Activated CD4-positive, alpha-beta memory T cell treated with anti-CD3 and anti-CD28 coated beads for 36 hours (primary cell): ENCODE measurements at regions not wholly inside any gene's neighbourhood (a gene's known extent, or its start where the extent isn't known, plus 50 kb on each side); places are given as distances from the start of the nearest gene placed in this dataset.
"Not testable (repeated sequence)": the region's sequence is repeated elsewhere in the genome, so short reads cannot be mapped to it uniquely, and the experiment has no call there.

Experiments
- CTCF ChIA-PET: fragments of 350-600 bp; sonication (Branson Sonifier 250); formaldehyde crosslinking; loops from one replicate; lab custom pipeline; 2021; ENCODE audit warnings: antibody characterized with exemption, inconsistent platforms; lab: Charles Lee
- POLR2A ChIA-PET: fragments of 350-600 bp; sonication (Branson Sonifier 250); formaldehyde crosslinking; loops from one replicate; lab custom pipeline; 2021; ENCODE audit warnings: antibody characterized with exemption; lab: Charles Lee
- DNase-seq: peaks from one replicate; pipeline ENCODE4 v3.0.0-alpha.2; 2020
- H3K27ac Mint-ChIP-seq: one replicate; pipeline ENCODE4 v1.8.0; 2021; ENCODE audit warnings: mixed read lengths
- H3K27me3 Mint-ChIP-seq: one replicate; pipeline ENCODE4 v1.8.0; 2021; ENCODE audit warnings: mixed read lengths
- H3K36me3 Mint-ChIP-seq: one replicate; pipeline ENCODE4 v1.8.0; 2021; ENCODE audit warnings: mixed read lengths
- H3K4me1 Mint-ChIP-seq: one replicate; pipeline ENCODE4 v1.8.0; 2021; ENCODE audit warnings: low read depth, mixed read lengths
- H3K4me3 Mint-ChIP-seq: one replicate; pipeline ENCODE4 v1.8.0; 2021; ENCODE audit warnings: mild to moderate bottlenecking, mixed read lengths
- H3K9me3 Mint-ChIP-seq: one replicate; pipeline ENCODE4 v1.8.0; 2021; ENCODE audit warnings: mixed read lengths
- intact Hi-C: fragments of 100-400 bp; cut with micrococcal nuclease; formaldehyde crosslinking; loops from one replicate; pipeline ENCODE4 v1.15.1; 2023

DNA sequence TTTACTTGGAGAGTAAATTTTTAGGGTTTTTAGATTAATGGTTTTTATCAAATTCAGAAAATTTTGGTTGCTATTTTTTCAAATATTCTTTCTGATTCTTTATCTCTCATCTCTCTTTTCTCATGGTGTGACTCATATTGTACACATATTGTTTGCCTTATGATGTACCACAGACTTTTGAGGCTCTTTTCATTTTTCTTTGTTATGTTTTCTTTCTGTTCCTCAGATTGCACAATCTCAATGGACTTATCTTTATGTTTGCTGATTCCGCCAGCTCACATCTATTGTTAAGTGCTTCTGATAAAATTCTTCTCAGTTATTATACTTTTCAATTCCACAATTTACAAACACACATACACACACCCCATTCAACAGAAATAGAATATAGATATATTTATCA, 168.2 kb upstream of the IGFBP3 start:
- H3K4me3 Mint-ChIP-seq: no peak overlapping the region
- H3K36me3 Mint-ChIP-seq: no peaks in the 10 kb centered on the region
- H3K27me3 Mint-ChIP-seq: no peaks in the 10 kb centered on the region
- intact Hi-C loops: no loop called here
- H3K4me1 Mint-ChIP-seq: no peaks in the 10 kb centered on the region
- no peak overlapping the region for H3K27ac Mint-ChIP-seq
- peaks cover 18% of the 10 kb centered on the region for H3K9me3 Mint-ChIP-seq
- no peak for DNase-seq
- ChIA-PET POLR2A (no interaction called here), CTCF (no interaction called here)

DNA sequence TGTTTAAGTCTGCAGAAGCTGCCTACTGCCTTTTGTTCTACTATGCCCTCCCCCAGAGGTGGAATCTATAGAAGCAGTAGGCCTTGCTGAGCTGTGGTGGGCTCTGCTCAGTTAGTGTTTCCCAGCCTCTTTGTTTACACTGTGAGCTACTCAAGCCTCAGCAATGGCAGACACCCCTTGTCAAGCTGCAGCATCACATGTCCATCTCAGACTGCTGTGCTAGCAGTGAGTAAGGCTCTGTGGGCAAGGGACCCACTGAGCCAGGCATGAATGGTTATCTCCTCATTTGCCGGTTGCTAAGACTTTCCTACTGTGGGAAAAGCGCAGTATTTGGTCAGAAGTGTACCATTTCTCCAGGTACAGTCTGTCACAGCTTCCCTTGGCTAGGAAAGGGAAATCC, 167.4 kb upstream of the IGFBP3 start:
- H3K27me3 Mint-ChIP-seq, POLR2A ChIA-PET, H3K4me3 Mint-ChIP-seq, H3K36me3 Mint-ChIP-seq, DNase-seq, CTCF ChIA-PET, H3K4me1 Mint-ChIP-seq, intact Hi-C loops, H3K27ac Mint-ChIP-seq: not testable (repeated sequence)
- H3K9me3 Mint-ChIP-seq: peaks cover 18% of the 10 kb centered on the region

DNA sequence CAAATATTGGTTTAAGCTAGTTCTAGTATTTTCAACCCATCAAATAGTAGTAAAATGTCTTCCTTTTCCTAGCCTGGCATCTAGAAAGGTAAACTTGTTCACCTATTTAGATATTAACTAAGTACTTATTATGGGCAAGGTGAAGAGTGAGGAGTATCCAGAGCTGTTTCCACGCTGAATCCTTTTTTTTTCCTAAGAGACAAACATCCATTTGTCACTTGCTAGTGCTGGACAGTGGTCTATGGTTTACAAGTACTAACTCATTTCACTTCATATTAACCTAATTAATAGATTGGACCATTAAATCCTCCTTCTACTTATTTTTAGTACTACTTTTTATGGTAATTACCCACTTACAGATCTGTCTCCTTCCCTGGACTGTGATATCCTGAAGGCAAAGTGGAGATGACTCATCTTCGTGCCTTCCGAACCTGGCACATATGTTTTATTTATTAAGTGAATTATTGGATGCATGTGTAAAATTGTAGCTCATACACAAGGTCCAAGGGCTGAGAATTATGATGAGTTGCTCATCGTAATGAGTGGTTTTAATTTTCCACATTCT, 159.6 kb upstream of the IGFBP3 start:
- Mint-ChIP-seq H3K9me3 (no peaks in the 10 kb centered on the region), H3K36me3 (no peaks in the 10 kb centered on the region), H3K4me3 (no peak overlapping the region), H3K27me3 (no peaks in the 10 kb centered on the region), H3K27ac (no peak overlapping the region), H3K4me1 (no peaks in the 10 kb centered on the region)
- DNase-seq: no peak
- ChIA-PET CTCF (no interaction called here), POLR2A (no interaction called here)
- intact Hi-C loops: no loop called here

DNA sequence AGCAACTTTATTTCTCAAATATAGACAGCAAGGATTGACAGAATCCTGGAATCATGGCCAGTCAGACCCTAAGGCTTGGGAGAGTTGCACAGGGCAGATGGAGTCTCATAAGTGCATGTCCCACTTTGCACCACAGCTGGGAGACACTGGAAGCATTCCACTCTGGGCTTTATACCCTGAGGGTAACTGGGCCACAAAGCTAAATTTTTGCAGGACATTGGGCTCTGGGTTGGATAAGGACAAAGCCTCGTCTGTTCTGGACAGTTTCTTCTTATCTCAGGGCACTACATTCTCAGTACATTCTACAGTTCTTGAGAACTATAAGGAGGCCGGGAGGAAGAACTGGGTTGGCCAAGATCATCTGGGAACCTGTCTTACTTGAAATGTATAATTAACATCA, 158.3 kb upstream of the IGFBP3 start:
- DNase-seq: no peak
- H3K36me3 Mint-ChIP-seq: no peaks in the 10 kb centered on the region
- intact Hi-C loops: no loop called here
- no peaks in the 10 kb centered on the region for H3K4me1 Mint-ChIP-seq
- H3K4me3 Mint-ChIP-seq: no peak overlapping the region
- no peaks in the 10 kb centered on the region for H3K9me3 Mint-ChIP-seq
- H3K27me3 Mint-ChIP-seq: no peaks in the 10 kb centered on the region
- ChIA-PET CTCF (no interaction called here), POLR2A (no interaction called here)
- H3K27ac Mint-ChIP-seq: no peak overlapping the region

DNA sequence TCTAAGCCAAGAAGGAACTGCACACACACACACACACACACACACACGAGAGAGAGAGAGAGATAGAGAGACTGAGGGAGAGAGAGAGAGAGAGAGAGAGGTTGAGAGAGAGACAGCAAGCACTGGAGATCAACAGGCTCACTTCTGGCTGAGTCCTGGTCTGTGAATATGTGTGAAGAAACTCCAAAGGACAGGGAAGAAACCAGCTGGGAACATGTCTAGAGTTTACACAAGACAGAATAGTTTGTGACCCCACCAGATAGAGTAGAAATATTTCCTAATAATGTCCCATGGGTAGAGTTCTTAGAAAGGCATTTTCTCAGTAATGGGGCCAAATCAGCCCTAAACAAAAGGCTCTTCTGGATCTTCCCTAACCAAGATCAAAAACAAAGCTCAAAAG, 155.5 kb upstream of the IGFBP3 start:
- POLR2A ChIA-PET: no interaction called here
- H3K4me3 Mint-ChIP-seq: no peak overlapping the region
- intact Hi-C loops: no loop called here
- H3K27ac Mint-ChIP-seq: no peak overlapping the region
- no peaks in the 10 kb centered on the region for H3K36me3 Mint-ChIP-seq
- DNase-seq: no peak
- H3K27me3 Mint-ChIP-seq: no peaks in the 10 kb centered on the region
- no peaks in the 10 kb centered on the region for H3K9me3 Mint-ChIP-seq
- H3K4me1 Mint-ChIP-seq: no peaks in the 10 kb centered on the region
- CTCF ChIA-PET: no interaction called here

DNA sequence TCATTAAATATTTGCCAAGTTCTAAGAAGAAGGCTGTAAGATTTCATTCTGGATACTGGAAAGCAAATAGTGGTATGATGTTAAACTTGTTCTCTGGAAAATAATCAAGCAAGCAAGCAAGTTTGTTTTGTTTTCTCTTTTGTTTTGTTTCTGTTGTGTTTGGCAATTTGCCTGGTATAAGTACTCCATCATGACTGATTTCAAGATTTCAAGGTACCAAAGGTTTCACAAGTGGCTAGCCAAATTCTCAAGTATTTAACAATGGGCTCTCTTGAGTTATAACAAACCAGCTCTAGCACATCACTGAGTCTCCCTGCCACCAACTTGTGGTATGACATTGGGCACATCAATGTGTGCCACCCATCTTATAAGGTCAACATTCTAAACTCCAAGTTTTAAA, 151.7 kb upstream of the IGFBP3 start:
- POLR2A ChIA-PET: no interaction called here
- H3K4me3 Mint-ChIP-seq: no peak overlapping the region
- H3K9me3 Mint-ChIP-seq: no peaks in the 10 kb centered on the region
- H3K4me1 Mint-ChIP-seq: no peaks in the 10 kb centered on the region
- no peaks in the 10 kb centered on the region for H3K36me3 Mint-ChIP-seq
- intact Hi-C loops: no loop called here
- no peak for DNase-seq
- H3K27ac Mint-ChIP-seq: no peak overlapping the region
- CTCF ChIA-PET: no interaction called here
- H3K27me3 Mint-ChIP-seq: no peaks in the 10 kb centered on the region

DNA sequence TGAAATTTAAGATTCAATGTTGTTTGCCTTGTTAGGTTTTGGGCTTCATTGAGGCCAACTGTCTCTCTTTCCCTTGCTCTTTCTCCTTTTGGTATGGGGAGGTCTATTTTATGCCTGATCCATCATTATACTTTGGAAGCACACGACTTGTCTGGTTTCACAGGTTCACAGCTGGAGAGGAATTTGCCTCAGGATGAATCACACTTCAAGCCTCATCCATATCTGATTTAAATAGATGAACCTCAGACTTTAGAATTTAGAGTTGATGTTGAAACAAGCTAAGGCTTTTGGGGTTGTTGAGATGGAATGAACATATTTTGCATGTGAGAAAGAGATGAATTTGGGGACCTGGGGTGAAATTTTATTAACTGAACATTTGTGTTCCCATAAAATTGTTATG, 150.5 kb upstream of the IGFBP3 start:
- ChIA-PET POLR2A (no interaction called here), CTCF (no interaction called here)
- H3K27ac Mint-ChIP-seq: no peak overlapping the region
- H3K36me3 Mint-ChIP-seq: no peaks in the 10 kb centered on the region
- H3K9me3 Mint-ChIP-seq: no peaks in the 10 kb centered on the region
- no peaks in the 10 kb centered on the region for H3K27me3 Mint-ChIP-seq
- DNase-seq: no peak
- intact Hi-C loops: no loop called here
- no peaks in the 10 kb centered on the region for H3K4me1 Mint-ChIP-seq
- no peak overlapping the region for H3K4me3 Mint-ChIP-seq

DNA sequence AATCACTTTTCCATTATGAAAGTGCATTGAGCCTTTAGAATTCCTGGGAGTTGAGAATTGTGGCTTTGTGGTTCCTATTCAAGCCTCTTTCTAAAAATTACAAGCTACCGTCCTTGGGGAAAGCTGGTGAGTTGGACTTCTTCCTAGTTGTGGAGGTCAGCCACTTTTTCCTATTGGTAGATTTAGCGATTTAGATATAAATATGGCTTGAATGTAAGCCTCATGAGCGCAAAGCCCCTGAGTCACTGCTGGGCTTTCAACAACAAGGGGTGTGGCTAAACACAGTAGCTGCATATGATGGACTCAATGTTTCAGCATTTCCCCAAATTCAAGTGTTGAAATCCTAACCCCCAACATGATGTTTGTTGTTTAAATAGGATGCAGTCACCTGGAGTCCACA, 150.0 kb upstream of the IGFBP3 start:
- ChIA-PET POLR2A (no interaction called here), CTCF (no interaction called here)
- Mint-ChIP-seq H3K36me3 (no peaks in the 10 kb centered on the region), H3K27ac (no peak overlapping the region), H3K9me3 (no peaks in the 10 kb centered on the region), H3K4me1 (no peaks in the 10 kb centered on the region), H3K27me3 (no peaks in the 10 kb centered on the region), H3K4me3 (no peak overlapping the region)
- intact Hi-C loops: no loop called here
- no peak for DNase-seq

DNA sequence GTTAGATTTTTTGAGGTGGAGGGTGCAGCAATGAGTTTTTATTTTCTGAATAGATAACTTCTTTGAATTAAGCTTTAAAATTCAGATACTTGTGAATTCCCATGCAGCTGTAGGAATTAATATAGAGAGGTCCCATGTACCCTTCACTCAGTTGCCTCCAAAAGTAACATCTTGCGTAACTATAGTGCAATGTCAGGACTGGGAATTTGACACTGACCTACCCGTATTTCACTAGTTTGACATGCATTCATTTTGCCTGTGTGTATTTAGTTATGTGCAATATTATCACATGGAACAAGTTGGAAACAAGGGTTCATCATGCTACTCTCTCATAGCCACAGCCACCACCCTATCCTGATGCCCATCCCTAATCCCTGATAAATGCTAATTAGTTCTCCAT, 147.1 kb upstream of the IGFBP3 start:
- intact Hi-C loops: no loop called here
- ChIA-PET CTCF (no interaction called here), POLR2A (no interaction called here)

DNA sequence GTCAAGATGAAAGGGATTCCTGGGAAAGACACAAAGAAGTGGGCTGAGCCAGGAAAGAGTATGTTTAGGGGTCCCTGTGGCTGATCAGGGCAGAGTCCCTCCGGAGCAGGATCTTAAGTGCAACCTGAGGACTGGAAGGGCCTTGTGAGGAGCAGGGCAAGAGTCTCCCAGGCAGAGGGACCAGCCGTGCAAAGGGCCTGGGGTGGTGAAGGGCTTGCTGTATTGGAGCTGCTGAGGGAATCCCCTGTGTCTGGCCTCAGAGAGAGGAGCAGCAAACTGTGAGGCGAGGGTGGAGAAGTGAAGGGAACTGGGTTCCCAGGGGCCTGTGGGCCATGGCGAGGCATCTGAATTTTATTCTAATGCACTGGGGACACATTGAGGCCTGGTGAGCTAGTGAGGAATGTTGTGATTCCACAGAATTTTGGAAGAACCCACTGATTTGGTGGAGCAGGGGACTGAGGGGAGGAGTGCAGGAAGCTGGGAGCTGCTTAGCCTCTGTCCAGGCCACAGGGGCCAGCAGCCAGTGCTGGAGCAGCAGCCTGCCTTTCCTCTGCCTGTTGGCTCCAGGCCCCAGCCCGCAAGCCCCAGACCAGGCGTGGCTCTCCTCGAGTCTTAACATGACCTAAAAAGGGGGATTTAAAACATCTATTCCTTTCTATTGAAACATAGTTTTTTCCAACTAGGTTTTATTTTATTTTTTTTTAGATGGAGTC, 138.4 kb upstream of the IGFBP3 start:
- POLR2A ChIA-PET: interaction anchor here (0.7 kb wide), 1 partner anchor 330 kb away, joined by 3 read pairs; no protein-coding TSS in a partner anchor
- no peak for DNase-seq
- Mint-ChIP-seq H3K4me1 (no peaks in the 10 kb centered on the region), H3K27ac (no peak overlapping the region), H3K9me3 (no peaks in the 10 kb centered on the region), H3K4me3 (no peak overlapping the region), H3K36me3 (no peaks in the 10 kb centered on the region), H3K27me3 (no peaks in the 10 kb centered on the region)
- intact Hi-C loops: no loop called here
- CTCF ChIA-PET: no interaction called here

More for the DNA sequence above, 147.1 kb upstream of the IGFBP3 start:
- Mint-ChIP-seq H3K4me3 (no peak overlapping the region), H3K27me3 (no peaks in the 10 kb centered on the region), H3K9me3 (no peaks in the 10 kb centered on the region), H3K27ac (no peak overlapping the region), H3K36me3 (no peaks in the 10 kb centered on the region), H3K4me1 (no peaks in the 10 kb centered on the region)
- DNase-seq: no peak

DNA sequence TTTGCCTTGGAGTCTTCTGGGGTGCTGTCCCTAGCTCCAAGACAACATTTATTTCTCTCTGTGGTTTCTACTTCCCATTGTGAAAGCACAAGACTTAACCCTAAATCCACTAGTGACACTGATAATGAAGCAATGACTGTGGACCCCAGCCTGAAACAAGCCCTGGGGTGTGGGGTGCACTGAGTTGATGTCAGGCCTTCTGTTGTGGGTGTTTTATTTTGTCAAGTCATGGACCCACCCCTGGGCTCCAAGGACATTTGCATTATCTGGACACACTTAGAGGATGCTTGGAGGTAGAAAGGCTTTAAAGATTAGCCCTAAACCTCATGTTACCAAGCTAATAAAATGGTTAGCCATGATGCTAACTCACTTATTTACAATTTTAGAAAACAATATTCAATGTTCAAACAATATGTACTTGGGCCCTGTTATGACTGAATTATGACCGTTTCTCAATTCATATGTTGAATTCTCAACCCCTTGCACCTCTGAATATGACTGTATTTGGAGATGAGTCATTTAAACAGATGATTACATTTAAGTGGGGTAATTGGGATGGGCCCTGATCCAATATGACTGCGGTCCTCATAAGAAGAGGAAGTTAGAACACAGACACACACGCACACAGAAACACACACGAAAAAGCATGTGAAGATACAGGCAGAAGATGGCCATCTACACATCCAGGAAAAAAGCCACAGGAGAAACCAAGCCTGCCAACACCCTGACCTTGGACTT, 137.2 kb upstream of the IGFBP3 start:
- CTCF ChIA-PET: no interaction called here
- Mint-ChIP-seq H3K4me3 (no peak overlapping the region), H3K4me1 (no peaks in the 10 kb centered on the region)

DNA sequence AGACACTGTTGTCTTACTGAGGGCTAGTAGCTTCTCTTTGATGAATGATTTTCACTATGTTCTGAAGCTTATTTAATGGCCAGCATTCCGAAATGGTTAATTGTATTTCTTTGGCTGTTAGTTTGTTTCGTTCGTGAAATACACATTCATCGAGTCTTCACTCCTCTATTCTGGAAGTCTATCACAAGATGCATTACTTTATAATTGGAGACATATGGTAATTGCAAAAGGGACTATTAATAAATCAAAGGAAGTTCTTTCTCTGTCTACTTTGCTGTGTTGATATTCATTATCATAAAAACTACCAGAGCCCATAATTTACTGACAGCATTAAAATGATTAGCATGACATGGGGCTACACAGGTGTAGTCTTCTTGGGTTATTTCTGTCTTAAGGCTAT, 133.8 kb upstream of the IGFBP3 start:
- Mint-ChIP-seq H3K27me3 (no peaks in the 10 kb centered on the region), H3K4me3 (no peak overlapping the region), H3K36me3 (no peaks in the 10 kb centered on the region), H3K4me1 (no peaks in the 10 kb centered on the region), H3K27ac (no peak overlapping the region), H3K9me3 (no peaks in the 10 kb centered on the region)
- DNase-seq: no peak
- intact Hi-C loops: no loop called here
- ChIA-PET POLR2A (no interaction called here), CTCF (interaction anchor here (1.5 kb wide), 1 partner anchor 137 kb away, joined by 3 read pairs; no protein-coding TSS in a partner anchor)

More for the DNA sequence above, 137.2 kb upstream of the IGFBP3 start:
- intact Hi-C loops: no loop called here
- no peak for DNase-seq
- Mint-ChIP-seq H3K9me3 (no peaks in the 10 kb centered on the region), H3K27me3 (no peaks in the 10 kb centered on the region), H3K27ac (no peak overlapping the region), H3K36me3 (no peaks in the 10 kb centered on the region)
- POLR2A ChIA-PET: no interaction called here
